NCI-H2171 (cell line): ENCODE measurements at regions not wholly inside any gene's neighbourhood (a gene's known extent, or its start where the extent isn't known, plus 50 kb on each side); places are given as distances from the start of the nearest gene placed in this dataset.
"Not testable (repeated sequence)": the region's sequence is repeated elsewhere in the genome, so short reads cannot be mapped to it uniquely, and the experiment has no call there.

Experiments
- DNase-seq: peaks from one replicate; lab custom pipeline; 2025; lab: John Stamatoyannopoulos, UW

DNA sequence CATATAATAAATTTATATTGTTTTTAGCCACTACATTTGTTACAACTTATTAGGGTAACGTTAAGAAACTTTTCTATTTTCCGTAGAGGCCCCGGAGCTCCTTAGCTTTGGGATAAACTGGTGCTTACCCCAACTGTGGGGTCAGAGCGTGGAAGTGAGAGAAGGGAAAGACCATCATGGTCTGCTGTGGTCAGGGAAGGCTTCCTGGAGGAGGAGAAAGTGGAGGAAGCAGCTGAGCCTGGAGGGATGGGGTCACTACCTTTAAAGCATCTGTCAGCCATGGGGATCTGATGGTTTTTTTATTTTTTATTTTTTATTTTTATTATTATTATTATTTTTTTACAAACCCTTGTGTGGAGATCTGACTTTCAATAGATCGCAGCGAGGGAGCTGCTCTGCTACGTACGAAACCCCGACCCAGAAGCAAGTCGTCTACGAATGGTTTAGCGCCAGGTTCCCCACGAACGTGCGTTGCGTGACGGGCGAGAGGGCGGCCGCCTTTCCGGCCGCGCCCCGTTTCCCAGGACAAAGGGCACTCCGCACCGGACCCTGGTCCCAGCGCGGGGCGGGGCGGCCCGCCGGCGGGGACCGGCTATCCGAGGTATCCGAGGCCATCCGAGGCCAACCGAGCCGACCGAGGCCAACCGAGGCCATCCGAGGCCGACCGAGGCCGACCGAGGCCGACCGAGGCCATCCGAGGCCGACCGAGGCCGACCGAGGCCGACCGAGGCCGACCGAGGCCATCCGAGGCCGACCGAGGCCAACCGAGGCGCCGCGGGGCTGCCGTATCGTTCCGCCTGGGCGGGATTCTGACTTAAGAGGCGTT, 1101.2 kb upstream of the TMEM132C start:
- DNase-seq: peak; percentile 7

DNA sequence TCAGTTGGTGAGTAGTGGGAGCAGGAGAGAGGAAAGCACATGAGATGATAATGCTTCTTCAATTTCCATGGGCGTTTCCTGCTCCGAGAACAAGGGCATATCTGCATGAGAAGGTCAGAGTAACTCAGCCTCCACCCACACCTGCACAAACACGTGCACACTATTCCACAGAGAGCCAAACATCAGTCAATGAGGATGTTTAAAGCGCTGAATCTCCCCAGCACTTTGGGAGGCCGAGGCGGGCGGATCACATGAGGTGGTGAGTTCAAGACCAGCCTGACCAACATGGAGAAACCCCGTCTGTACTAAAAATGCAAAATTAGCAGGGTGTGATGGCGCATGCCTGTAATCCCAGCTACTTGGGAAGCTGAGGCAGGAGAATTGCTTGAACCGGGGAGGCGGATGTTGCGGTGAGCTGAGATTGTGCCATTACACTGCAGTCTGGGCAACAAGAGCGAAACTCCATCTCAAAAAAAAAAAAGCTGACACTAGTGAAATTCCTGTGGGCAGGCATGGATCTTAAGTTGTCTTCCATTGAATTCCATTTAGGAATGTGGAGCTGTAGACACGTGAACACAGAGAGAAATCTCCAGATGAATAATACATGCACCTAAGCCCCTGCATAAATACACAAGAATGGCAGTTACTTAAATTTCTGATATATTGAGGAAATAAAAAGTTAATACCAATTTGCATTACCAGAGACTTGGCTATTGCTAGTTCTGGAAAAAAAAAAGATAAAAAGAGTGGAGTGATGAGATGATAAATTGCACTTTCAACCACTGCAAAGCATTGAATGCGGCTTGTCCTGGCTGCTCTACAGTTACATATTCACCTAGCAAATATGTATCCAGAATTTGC, 1097.4 kb upstream of the TMEM132C start:
- DNase-seq: no peak

DNA sequence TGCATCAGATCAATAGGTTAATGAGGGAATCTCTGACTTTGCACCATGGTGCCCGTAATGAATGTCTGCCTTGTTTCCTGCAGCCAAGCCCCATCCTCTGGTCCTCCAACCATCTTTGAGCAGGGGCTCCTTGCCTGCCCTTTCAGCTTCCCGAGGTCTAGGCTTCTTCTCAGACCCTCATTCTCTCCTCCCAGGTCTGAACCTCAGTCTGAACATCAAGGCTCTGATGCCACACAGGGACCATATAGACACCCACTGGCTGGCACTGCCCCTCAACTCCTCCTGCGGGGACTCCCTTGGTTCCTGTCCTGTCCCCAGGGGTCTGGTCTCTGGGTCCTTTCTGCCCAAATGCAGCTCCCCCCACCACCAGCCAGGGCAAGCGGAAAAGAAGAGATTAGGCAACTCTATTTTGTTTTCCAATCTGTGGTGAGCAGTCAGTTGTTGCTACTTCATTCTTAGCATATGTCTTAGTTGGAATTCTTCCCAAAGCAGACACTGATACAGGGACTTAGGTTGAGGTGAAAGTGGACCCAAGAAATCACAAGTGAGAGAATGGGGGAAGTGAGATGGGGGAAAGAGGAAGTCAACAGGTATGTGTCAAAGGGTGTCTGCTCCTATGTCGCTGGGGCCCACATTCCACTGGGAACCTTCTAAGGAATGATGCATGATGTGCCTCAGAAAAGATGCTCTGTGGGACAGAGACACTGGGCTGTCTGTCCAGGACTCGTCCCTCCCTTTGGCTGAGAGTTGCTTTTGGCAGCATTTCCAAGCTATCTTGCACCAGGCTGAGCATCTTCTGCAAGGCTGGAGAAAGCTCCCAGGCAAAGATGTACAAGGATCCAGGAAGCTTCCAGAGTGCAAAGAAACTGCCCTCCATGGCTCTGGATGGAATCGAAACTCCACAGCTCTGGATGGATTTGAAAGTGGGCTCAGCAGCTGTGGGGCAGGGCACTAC, 1096.5 kb upstream of the TMEM132C start:
- no peak for DNase-seq

DNA sequence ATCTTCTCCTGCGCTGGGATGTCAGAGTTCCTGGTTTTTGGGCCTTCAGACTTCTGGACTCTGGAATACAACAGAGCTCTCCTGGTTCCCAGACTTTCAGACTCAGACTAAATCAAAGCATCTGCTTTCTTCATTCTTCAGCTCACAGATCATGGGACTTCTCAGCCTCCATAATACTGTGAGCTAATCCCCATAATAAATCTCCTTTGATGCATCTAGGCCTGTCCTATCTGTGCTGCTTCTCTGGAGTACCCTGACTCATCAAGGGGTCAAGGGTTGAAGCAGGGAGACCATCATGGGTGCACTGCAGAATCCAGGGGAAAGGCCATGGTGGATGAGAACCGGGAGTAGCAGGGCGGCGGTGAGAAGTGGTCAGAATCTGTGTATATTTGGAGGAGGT, 1094.1 kb upstream of the TMEM132C start:
- DNase-seq: no peak

DNA sequence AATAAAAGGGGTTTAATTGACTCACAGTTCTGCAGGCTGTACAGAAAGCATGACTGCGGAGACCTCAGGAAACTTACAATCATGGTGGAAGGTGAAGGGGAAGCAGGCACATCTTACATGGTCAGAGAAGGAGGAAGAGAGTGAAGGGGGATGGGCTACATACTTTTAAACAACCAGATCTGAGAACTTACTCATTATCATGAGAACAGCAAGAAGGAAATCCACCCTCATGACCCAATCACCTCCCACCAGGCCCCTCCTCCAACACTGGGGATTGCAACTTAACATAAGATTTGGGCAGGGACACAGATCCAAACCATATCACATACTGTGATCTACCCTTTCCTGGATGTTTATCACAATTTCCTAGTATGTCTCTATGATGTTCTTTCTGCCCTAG, 1093.0 kb upstream of the TMEM132C start:
- DNase-seq: not testable (repeated sequence)

DNA sequence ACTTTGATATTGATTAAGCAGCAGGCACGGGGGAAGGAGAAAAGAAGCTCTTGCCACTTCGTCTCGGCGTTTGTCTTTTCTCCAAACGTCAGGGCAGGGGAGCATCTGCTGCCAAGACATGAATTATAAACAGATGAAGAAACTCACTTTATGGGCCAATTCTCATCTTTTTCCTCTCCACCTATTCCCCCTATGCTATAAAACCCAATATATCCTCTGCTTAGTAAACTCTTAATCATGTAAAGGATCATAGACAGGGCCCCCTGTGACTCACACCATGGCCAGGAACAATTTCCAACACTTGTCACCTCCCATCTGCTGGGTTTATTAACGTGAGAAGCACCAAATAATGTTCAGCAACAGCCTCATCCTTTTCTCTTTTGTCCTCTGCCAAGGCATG, 1092.1 kb upstream of the TMEM132C start:
- DNase-seq: no peak

DNA sequence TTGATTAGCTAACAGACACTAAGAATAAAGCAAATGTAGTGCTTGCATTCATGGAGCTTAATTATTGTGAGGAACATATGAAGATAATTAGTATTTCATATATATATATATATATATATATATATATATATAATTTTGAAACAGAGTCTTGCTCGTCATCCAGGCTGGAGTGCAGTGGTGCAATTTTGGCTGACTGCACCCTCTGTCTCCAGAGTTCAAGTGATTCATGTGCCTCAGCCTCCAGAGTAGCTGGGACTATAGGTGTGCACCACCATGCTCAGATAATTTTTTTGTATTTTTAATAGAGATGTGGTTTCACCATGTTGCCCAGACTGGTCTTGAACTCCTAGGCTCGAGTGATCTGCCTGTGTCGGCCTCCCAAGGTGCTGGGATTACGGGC, 1091.6 kb upstream of the TMEM132C start:
- DNase-seq: no peak

DNA sequence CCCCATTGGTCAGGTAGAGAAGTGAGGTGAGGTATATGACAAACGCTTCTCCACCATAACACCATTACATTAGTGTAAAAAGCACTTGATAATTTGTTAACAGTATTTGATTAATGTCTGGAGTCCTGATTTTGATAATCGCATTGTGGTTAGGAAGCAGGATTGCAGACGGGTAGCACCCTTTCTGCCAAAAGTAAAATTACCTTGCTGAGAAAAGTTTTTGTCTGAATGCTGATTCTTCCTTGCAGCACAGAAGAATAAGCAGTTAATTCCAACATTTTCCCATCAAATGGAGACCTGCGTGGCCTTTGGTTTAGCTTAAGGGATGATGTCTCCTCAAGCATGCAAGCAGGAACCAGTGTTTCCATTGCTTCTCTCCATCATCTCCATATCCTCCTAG, 1090.2 kb upstream of the TMEM132C start:
- no peak for DNase-seq

DNA sequence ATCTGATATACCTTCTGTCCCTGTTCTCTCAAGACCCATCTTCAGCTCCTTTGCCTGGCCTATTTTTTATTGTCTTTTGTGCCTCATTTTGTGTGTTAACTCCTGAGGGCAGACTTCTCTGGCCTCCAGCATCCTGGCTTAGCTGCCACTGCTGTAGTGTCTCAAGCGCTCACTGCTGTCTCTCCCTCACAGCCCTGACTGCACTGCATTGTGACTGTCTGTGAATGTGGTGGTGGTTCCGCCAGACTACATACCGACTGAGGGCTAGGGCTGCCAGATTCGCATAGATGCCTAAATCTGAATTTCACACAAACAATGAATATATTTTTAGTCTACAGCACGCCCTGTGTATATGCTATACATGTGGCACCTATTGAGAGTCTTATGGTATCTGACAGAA, 1088.9 kb upstream of the TMEM132C start:
- DNase-seq: no peak

DNA sequence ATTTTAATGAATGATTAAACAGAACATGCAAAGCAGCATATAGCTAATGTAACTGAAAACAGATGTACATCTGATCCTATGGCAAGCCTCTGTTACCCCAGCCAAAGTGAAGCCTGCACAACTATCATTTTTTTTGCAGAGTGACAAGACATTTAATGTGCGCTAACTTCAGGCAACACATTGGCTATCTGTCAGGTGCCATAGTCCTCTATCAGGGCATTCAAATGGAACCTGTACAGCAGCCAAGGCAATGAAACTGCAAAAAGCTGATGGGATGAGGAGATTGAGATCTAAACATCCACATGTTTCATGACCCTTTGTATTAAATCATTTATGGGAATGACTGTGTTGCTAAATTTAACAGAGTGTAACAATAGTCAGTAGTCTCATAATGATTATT, 1088.5 kb upstream of the TMEM132C start:
- no peak for DNase-seq

DNA sequence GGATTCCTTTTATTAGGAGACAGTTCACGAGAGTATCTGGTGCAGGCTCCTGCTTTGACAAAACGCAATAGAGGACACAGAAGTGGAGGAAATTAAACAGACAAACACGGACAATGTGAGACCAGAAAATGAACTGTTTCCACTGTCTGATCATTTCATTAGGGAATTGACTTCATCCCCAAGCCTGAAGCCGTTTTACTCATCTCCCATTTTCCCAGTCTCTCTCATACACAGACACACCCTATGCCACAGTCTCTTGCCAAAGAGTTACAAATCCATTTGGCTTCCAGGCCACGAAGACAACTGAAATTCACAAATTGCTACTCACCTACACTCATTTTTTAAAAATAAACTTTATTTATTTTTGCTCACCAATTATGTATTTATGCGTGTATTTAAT, 1087.8 kb upstream of the TMEM132C start:
- no peak for DNase-seq

DNA sequence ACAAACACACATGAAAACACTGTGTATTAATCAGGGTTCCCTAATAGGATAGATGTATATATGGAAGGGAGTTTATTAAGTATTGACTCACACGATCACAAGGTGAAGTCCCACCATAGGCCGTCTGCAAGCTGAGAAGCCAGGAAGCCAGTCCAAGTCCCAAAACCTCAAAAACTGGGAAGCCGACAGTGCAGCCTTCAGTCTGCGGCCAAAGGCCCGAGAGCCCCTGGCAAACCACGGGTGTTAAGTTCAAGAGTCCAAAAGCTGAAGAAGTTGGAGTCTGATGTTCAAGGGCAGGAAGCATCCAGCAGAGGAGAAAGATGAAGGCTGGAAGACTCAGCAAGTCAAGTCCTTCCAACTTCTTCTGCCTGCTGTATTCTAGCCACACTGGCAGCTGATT, 1085.0 kb upstream of the TMEM132C start:
- no peak for DNase-seq

DNA sequence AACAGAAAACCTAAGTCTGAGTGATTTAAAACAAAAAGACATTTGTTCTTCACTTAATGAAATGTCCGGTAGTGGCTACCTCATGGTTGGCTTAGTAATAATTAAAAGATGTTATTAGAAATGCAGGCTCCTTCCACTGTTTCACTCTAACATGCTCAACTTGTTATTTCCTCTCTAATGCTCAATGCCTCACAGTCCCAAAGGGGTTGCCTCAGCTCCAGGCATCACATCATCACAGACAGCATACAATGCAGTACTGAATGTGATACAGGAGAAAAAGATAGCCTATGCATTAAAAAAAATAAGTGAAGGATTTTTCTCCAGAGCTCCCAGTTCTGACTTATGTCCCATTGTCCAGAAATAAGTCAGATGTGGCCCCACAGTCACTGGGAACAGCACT, 1077.0 kb upstream of the TMEM132C start:
- no peak for DNase-seq

DNA sequence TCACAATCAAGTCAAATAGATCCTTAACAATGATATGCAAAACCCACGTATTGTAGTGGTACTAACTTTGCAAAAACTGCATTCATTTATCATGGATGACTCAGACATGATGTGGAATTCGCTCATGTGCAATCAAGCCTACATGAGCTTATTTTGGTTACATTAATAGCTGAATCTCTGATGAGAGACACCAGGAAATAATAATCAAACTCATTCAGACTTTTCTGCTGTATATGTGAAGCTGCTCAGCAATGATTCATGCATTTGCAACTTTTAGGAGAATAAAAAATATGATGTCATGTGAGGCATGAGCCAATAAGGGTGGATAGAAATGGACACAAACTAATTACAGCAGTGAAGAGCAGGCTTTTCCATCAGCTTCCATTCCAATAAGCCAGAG, 1075.8 kb upstream of the TMEM132C start:
- DNase-seq: no peak

DNA sequence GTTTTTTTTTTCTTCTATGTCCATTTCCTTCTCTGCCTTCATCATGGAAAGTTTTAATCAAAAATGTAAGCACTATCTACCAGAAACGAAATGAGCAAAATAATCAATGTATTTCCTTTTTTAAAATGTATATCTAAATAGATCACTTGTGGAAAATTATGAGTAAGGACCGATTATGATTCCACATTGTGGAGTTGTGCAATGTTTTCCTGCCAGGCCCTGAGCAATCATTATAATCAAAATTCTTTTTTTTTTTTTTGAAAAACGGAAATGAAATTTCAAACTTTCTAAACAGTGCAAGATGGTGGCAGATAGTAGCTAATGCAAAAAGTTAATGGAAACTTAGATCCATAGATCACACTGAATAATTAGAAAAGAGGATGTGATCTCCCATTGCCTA, 1074.6 kb upstream of the TMEM132C start:
- no peak for DNase-seq

DNA sequence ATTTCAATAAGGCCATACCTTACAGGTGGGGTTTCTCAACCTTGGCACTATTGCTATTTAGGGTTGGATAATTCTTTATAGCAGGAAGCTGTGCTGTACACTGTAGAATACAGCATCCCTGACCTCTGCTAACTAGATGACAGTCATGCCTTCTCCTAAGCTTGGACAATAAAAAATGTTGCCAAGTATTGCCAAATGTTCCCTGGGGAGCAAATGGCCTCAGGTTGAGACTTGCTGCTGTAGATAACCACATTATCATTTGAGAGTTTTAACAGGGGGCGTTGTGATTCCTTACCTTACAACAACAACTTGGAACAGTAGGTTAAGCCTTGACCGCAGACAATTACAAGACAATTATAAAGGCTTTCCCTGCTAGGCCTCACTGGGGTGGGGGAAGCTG, 1073.6 kb upstream of the TMEM132C start:
- DNase-seq: no peak

DNA sequence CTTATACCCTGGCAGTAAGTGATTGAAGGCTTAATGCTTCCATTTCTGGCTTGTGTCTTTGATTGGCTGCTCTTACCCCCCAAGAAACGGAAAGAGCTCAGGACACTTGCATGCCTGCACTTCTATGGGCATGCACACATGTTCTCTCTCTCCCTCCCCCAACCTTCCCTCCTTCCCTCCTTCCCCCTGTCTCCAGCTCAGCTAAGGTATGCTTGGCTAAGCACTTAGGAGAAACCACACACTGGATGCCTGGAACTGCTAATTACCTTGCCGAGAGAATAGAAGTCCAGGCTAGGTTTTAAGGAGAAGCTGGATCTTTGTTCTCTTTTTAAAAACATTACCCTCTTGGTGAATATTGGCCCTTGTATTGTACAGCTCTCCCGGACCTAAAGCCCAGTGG, 1072.8 kb upstream of the TMEM132C start:
- no peak for DNase-seq

DNA sequence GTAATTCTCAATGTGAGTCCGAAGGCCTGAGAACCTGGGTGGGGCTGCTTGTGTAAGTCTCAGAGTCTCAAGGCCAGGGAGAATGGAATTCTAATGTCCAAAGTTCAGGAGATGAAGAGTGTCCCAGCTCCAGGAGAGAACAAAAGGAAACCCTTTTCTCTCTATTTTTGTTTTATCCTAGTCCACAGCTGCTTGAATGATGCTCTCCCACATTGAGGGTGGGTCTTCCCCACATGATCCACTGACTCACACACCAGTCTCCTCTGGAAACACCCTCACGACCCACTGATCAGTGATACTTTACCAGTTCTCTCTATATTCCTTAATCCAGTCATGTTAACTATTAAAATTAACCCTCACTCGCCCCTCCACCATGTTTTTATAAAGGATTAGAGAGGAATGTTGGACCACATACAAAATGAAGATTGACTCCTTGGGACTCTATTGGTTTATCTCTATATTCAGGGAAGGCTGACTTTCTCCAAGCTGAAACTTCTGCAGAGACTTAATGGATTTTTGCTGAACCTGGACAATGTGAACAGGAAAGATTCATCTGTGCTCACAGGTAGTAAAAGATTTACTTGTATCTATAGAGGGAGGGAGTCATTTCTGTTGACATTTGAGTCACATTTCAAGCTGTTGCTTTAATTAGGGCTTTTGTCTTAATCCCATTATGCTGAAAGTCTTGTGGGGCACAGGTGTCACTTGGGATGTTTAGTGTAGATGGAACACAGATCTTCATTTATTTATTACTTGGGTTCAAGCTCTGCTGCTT, 1061.0 kb upstream of the TMEM132C start:
- DNase-seq: no peak

DNA sequence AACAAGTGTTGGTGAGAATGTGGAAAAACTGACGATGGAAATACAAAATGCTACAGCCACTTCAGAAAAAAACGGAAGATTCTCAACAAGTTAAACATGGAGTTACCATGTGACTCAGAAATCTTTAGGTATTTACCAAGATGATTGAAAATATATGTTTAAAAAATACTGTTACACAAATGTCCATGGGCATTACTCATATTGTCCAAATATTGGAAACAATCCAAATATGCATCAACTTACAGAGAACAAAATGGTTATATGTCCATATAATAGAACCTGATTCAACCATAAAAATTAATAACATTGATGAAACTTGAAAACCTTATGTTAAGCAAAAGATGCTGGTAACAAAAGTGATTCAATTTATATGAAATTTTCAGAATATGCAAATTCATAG, 1057.7 kb upstream of the TMEM132C start:
- no peak for DNase-seq

DNA sequence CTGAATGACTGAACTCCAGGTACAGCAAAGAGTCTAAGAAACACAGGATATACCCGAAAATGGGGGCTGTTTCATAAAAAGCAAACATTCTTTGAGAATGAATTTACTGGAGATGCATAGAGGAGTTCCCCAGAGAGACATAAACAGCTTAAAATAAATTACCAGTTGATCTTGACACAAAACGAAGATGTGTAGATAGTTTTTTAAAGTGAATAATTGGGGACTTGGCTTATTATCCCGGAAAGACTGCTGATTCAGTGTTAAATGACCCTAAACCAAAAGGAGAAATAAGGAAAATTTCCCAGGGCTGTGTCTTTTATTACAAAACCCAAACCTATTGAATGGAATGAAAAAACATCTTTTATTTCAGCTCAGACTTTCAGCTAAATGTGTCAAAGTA, 1052.8 kb upstream of the TMEM132C start:
- DNase-seq: no peak

DNA sequence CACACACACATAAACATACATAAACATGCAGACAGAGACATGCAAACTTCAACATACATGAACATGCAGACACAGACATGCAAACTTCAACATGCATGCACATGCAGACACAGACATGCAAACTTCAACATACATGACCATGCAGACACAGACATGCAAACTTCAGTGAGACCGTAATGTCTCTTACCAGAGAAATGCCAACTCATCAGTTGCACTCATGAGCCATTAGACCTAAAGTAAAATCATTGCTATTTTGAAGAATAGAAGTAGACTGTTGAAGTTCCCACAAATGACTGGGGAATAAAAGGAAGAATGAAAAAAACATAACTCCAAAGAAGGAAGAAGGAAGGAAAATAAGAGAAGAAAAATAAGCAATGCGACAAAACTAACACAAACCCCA, 1044.0 kb upstream of the TMEM132C start:
- no peak for DNase-seq
